NCI-H446 (cell line): ENCODE measurements at regions not wholly inside any gene's neighbourhood (a gene's known extent, or its start where the extent isn't known, plus 50 kb on each side); places are given as distances from the start of the nearest gene placed in this dataset.
A peak's percentile ranks its signal among the peaks of the same experiment; 100 is the strongest.

Experiments used
- DNase-seq, 2 experiments: peaks; one replicate each; lab custom pipeline; 2025; lab: John Stamatoyannopoulos, UW

DNA sequence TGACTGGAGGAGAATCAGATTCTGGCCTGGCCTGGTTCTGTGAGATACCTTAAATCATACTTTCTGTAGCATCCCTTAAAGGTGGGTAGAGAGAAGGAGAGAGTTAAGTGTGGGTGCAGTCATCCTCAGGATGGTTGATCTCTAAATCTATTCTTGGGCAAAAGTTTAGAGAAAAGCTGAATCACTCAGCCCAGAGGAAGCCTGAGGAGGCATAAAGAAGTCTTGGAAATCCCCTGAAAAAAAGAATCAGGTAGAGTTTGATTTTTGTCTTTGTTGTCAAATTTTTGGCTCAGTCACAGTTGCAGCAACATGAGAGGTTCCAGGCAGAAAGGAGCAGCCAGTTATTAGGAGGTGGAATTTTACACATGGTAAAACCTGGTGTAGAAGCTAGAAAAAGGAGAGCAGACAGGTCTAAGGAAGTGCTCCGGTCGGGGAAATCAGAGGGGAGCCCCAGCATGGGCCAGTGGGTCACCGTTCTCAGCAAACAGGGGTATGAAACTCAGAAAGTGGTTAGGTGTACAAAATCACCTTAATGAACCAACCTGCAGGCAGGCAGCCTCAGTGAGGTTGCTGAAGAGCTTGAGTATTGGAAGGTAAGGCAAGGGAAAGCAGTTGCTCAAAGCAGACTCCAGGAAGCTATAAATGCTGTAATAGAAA, 116.2 kb upstream of the CNTLN start:
- no peak for DNase-seq

DNA sequence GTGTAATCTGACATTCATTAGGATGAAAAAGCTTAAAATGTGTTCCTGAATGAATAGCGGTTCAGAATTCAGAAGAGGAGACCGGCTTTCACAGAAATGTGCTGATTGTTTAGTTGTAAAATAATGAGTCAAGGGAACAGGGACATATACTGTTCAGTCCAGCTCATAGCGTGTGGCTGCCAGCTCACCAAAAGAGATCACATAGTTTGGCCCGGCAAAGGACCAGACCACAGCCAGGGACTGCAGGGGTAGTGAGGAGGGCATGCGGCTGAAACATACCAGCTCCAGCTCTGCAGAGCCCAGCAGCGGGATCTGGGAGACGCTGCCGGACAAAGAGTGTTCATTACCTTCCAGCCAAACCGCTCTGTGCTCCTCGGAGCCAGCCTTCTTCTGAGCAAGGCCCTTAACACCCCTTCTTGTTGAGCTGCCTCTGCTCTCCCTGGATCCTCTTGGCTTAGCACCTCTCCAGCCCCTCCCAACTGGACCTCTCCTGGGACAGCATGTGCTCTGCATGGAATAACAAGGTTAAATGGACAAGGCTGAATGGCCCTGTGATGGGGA, 116.8 kb upstream of the CNTLN start:
- no peak for DNase-seq

DNA sequence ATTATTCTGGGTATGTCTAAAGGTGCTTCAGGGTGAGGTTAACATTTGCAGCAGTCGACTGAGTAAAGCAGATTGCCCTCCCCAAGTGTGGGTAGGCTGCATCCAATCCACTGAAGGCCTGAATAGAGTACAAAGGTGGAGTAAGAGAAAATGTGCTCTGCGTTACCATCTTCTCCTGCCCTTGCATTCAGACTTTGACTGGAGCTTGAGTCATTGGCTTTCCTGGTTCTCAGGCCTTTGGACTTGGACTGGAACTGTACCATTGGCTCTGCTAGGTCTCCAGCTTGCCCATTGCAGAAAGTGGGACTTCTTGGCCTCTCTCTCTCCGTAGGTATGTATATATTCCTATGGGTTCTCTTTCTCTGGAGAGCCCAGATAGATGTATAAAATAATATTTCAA, 120.9 kb upstream of the CNTLN start:
- DNase-seq = no peak

DNA sequence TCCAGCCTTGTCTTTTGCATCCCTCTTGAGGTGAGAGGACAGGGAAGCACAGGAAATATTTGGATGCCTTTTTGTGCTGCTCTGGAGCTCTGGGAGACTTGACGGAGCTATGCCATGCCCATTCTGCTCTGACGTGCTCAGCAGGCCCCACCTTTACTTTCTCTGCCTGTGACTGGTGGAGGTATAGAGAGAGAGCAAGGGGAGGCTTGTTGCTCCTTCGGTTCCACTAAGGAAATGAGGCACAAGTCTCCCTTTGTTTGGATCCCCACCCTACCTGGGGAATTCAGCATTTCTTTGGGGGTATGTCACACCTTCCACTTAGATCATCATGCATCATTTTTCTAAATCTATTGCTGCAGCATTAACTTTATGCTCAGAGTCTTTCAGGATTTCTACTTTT, 121.8 kb upstream of the CNTLN start:
- no peak for DNase-seq

DNA sequence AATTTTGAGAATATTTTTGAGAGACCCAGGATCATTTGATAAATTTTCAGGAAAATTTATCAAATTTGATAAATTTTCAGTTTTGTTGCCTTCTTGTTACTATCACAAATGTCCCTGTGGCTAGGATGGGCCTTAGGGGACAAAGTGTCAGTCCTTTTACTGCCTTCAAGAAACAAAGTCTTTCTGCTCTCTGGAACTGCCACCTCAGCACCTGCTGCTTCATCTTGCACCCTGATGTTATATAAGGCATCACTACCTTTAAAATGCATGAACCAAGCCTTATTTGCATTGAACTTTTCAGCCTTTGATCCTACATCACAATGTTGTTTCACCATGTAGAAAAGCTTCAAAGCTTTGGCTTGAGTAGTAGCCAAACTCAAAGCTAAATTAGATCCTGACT, 123.0 kb upstream of the CNTLN start:
- no peak for DNase-seq

DNA sequence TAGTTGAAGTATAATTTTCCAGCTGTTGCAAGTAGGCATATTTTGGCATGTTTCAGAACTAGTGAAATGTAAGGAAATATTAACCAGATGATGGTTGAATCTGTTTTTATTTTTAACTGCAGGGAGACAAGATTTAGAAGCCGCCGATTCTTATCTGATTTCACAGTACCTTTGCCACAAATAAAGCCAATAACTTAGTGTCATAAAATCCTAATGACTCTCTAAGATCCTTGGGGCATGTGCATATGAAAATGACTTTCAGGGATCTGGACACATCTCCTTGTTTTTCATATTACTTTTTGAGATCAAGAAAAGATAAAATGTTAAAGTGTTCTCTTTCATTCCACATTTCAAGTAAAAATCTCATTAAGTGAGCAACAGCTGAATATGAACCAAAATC, 125.8 kb upstream of the CNTLN start:
- no peak for DNase-seq

DNA sequence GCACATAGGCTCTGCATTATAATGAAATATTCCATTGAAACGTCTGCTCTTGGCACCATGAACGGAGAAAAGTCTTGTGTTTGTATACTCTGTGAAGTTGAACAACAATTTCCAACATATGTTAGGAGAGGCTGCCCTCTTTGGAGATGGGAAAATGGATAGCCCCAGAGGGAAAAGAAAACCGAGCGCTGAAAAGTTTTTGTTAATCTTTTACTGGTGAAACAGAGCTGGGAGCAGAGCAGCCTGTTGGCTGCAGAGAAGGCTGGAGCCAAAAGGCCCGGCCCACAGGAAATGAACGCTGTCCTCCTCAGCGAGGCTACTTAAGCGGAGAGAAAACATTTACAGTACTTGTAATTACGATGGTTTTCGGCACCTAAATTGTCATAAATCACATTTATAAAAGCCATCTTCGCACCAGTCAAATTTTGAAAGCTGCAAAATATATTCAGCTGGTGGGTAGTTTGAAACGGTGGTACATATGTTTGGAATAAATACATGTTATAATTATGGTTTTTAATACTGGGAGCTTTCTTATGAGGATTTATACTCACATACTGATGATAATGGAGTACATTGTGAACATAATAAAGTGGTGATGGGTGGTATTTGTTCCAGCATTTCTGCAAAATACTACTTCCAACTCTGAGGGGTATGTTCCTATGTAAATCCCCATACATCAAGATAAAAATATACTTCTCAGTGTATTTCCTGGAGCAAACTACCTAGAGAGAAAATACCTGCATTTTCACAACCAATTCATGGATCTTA, 129.6 kb upstream of the CNTLN start:
- peak; percentile 29 to 84 for DNase-seq

DNA sequence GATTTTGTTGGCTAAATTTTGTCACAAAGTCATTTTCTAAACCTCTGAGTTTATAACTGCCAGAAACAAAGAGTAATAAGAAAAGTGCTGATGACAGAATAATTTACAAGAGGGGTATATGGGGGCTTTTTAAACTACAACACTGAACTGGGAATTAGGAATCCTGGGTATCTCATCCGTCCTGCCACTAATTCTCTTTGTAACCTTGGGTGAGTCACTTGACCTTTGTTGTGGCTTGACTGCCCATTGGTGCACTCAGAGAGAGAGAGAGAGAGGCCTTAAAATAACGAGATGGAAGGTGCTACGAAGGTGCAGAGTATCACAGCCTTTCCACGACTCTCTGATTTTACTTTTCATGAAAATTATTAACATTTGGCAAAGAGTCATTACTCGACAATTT, 130.3 kb upstream of the CNTLN start:
- no peak for DNase-seq

DNA sequence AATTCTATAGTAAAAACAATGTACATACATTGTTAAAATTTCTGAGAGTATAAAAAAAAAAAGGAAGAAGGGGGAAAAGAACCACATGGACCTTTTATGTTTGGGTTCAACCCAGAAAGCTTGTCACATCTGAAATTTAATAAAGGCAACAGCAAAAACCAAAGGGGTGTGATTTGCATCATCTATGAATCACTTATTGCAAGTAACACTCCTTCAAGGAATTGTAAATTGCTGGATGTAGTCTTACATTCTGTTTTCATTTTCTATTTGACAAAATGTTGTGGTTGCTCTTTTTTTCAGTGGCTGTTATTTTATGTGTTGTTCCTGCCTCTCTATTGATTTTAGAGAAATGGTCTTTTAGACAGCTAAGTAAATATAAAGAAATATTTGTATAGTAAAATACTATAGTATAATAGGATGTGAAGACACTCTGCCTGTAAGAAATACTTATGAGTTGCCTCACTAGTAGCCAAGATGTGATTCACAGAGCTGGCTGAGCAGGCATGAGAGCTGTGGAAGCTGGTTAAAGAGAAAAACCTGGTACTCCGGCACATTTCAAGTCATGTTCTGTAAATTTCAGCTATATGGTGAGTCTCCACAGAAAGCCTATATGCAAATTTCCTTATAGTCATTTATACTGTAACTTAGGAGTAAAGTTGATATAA, 131.1 kb upstream of the CNTLN start:
- DNase-seq = no peak

DNA sequence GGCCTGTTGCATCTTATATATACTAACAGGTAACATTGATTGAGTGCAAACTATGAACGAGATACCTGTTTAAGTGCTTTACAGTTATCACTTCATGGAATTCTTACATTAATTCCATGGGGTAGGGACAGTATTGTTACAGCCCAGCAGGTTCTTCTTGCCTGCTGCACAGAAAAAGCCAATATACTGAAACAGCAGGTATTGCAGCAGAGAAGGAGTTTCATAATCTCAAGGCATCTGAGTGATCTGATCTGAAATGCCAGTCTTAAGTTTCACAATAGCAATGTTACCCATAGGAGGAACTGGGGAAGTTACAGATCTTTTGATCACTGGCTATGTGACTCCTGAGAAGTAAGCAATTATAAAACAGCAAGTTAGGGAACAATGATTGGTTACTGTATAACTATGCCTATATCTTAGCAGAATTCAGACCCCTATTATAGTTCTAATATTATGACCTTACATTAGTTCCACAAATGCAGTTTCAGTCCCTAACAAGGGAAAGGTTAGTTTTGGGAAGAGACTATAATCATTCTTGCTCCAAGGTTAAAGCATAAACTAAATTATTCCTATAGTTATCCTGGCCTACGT, 126.5 kb upstream of the BNC2 start:
- no peak for DNase-seq

DNA sequence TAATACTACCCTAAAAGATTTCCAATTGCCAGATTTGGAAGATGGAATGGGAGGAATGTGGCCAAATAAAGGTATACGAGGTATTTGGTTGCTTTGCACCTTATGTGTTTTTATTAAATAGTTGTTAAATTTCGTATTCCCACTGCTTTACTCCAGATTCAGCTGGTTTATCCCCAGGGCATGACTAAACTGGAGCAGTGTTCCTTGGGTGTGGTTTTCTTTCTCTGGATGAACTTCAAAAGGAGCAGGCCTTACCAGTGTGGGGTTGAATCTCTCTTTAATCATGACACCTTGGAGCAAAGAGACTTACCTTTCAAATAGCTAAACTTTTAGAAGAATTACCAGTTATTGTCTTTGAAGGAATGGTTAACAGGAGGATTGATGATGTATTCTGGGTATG, 121.7 kb upstream of the BNC2 start:
- DNase-seq = no peak

DNA sequence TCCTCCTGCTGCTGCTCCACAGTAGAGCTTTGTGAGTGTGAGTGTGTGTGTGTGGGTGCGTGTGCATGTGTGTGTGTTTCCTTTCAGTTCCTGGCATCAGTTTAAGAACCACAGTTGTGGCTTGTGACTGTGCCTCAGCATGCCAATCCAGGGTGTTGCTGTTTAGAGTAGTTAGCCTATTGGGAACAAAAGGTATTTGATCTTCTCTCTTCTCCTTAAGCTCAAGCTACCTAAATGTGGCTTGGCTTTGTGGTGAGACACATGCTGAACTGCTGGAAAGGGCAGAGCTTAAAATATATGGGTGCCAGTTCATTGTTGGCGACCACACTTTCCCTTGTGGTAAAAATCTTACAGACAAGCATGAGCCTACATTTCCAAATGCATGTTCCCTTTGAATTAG, 116.6 kb upstream of the BNC2 start:
- no peak for DNase-seq

DNA sequence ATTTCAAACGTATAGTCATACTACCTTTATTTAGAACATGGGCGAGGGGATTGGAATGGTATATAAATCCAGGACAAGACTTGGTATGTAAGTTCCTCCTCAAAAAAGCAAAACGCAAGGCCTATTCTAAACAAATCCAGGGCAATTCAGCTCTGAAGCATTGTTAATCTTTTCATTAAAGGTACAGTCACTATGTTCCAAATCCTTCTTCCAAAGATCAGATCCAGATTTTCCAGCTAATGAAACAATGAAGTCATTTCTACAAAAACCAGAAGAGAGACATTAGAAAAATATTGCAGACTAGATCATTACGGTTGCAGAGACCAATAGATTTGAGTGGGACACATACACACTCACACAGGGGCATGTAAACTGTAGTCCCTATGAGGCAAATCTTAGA, 116.1 kb upstream of the BNC2 start:
- DNase-seq = no peak

DNA sequence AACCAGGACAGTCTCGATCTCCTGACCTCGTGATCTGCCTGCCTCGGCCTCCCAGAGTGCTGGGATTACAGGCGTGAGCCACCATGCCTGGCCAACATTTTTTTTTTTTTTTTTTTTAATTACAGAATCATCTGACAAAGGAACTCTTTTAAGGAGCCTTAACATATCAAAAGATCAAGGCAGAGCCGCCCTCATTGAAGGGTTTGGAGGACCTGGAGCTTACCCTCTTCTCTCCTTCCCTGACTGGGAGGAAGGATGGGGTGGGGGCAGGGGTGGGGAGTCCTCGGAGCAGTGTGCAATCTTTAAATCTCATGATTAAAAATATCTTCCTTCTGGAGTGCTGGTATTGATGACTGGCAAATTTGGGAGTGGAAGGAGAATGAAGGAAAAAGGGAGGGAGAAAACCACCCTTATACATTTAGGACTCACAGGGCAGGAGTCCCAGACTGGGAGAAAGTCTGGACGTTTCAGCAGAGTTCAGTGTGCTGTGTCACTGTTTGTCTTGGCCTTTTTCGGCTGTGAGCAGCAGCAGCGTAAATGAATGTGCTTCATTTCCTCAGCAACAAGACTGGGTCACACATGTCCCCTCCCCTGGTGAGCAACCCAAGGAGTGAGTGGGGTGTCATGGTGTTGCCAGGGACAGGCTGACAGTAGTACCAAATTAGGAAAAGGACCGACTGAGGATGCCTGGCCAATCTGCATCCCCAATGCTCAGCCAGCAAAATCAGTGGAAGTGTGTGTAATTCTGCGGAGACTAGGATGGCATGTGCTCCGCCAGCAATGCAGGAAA, 115.3 kb upstream of the BNC2 start:
- no peak for DNase-seq

DNA sequence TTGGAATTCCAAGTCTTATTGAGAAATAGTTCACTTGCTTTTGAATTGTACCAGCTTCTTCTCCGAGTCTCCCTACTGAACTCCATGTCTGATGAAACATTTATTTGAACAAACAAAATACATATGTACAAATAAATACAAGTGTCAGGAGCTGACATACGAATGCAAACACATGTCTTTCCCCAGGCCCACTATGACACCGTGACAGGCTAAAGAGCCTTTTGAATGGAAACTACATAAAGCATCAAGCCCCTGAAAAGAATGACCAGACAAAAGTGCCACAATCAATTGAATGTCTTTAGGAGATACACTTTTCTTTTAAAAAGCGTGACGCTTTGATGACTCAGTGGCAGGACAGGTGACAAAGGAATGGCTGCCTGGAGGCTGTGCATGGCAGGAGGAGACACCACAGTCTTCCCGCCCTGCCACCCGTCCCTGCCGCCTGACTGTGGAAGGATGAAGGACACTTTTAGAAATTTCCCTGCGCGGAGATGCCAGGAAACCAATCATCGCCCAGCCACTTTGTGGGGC, 112.4 kb upstream of the BNC2 start:
- DNase-seq = no peak

DNA sequence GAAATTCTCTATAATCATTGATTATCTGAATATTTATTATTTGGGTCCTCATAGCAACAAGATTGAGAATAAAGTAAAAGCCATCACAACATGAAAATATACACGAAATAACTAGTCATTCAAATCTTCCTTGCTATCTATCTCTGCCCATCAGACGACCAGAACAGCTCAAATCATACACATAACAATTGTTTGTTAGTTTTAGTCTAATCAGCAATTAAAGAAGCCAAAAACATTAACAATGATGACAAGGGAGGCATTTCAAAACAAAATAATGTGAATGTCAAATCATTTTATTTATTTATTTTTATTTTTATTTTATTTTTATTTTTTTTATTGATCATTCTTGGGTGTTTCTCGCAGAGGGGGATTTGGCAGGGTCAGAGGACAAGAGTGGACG, 106.0 kb upstream of the BNC2 start:
- DNase-seq = no peak

DNA sequence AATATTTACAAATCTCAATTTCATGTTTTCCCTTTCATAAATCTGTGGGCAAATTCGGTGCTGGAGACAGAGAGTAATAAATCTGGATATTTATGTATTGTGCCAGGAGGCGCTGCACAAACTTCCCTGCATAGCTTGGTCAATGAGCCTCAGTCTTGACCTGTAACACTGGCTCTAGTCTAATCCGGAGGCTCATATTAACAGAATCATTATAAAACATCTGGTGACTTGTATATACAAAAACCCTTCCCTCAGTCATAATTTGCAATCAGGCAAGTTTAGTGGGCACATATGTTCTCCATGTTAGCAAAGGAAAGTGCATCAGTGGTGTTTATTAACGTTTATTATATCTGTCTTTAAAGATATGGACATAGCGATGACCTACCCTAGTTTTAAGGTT, 104.0 kb upstream of the BNC2 start:
- DNase-seq = no peak

DNA sequence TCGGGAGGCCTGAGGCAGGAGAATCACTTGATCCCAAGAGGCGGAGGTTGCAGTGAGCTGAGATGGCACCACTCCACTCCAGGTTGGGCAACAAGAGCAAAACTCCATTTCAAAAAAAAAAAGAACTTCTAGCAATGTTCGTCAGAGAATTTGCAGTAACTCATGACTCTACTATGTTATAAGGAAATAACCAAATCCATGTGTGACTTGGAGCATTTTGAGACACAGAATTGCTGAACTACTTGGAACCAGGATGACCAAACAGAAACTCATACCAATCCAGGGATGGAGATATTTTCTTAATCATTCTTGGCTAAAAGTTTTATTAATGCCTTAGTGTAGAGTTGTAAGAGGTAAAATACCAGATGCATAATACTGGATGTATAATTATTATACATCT, 99.9 kb upstream of the BNC2 start:
- DNase-seq = no peak

DNA sequence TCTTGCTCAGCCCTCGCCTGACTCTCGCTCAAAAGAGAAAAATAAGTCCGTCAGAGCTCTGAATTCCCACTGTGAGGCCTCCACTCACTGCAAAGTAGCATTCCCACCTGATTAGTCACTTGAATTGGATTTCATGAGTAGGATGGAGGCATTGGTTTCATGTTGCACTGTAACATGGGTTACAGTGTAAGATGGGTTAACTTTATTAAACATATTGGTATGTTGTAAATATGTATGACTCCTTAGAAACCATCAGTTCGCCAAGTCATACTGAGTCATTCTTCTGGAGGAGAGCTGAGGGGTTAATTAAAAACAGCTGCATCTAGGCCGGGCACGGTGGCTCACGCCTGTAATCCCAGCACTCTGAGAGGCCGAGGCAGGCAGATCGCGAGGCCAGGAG, 93.8 kb upstream of the BNC2 start:
- no peak for DNase-seq

DNA sequence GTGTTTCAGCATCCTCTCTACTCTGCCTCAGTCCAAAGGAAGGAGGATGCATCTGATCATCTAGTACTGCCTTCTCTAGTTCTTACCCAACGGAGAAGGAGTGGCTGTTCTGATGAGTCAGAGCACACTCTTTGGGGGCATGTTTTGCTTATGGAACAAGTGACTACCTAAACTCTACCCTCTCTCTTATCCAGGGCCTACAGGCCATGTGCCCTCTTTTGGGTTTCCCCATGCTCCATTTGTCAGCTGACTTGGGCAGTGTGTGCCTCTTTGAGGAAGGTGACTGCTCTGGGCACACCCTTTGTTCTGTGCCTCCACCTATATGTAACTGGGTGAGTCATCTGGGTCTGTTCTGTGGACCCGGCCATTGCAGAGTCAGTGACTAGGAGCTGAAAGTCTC, 89.6 kb upstream of the BNC2 start:
- no peak for DNase-seq

DNA sequence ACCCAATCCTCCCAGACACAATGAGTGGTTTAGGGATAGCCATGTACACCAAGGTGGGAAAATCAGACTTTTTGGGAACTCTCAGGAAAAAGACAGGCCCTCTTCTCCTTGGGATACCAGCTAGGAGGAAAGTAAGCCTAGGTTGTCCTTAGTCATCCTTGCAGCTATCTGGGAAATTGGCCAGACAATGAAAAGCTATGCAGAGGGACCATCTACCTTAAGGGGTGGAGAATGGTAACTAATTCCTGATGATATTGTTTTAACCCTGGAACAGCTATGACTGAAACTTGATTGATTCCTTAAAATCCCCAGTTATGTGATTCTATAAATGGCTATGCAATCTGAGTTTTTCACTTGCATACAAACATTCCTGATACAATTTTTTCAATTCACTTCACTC, 88.9 kb upstream of the BNC2 start:
- DNase-seq = no peak

DNA sequence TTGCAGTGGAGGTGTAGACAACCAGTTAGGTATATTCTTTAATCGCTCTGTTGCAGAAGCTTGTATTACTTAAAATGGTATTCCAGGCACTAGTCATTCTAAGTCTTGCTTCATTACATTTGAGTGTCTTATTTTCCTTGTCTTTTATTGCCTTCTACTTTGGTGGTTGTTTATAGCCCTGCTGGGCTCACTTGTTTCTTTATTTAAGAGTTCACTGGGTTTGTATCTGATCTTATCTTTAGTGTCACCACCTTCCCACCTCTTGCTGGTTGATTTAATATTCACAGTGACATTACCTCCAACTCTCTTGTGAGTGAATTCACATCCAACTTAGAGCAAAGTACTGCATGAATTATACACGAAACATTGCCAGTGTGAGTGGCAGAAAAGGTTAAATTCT, 83.6 kb upstream of the BNC2 start:
- no peak for DNase-seq
